ENCODE measurements at regions not wholly inside any gene's neighbourhood (a gene's known extent, or its start where the extent isn't known, plus 50 kb on each side); places are given as distances from the start of the nearest gene placed in this dataset.

GRCh38 chr3:106014971-106015370, 146.2 kb upstream of the CBLB start:
- no peak for TF ChIP-seq CTCF (IDR thresholded peaks at IDR 0.05)
- TF ChIP-seq POLR2AphosphoS5 (IDR thresholded peaks at IDR 0.05), result no peak
- TF ChIP-seq POLR2A (IDR thresholded peaks at IDR 0.05), result no peak
- no peak for TF ChIP-seq EP300 (IDR thresholded peaks at IDR 0.05)

Measured in upper lobe of left lung (tissue), 4 donors.